NOMO-1 treated with dmso at 0.1 percent for 144 hours (cell line): ENCODE measurements at regions not wholly inside any gene's neighbourhood (a gene's known extent, or its start where the extent isn't known, plus 50 kb on each side); places are given as distances from the start of the nearest gene placed in this dataset.
A peak's percentile ranks its signal among the peaks of the same experiment; 100 is the strongest.
"Not testable (repeated sequence)": the region's sequence is repeated elsewhere in the genome, so short reads cannot be mapped to it uniquely, and the experiment has no call there.

Experiments
- DNase-seq: peaks from one replicate; lab custom pipeline; 2025; ENCODE audit not compliant: unreplicated experiment; lab: John Stamatoyannopoulos, UW

GRCh38 chr5:66348387-66349125 is 204.5 kb downstream of the SREK1 start:
- no peak for DNase-seq

- DNase-seq: peak; percentile 32
Observed at GRCh38 chr5:66351813-66352212, 207.7 kb downstream of the SREK1 start.

- no peak for DNase-seq
Observed at GRCh38 chr5:66353186-66353585, 209.1 kb downstream of the SREK1 start.

GRCh38 chr5:66354422-66354821 is 210.3 kb downstream of the SREK1 start:
- DNase-seq: no peak

- no peak for DNase-seq
Observed at GRCh38 chr5:66356011-66356565, 212.0 kb downstream of the SREK1 start.

- no peak for DNase-seq
Observed at GRCh38 chr5:66358741-66359140, 214.6 kb downstream of the SREK1 start.

- peak; percentile 35 for DNase-seq
Observed at GRCh38 chr5:66361070-66361469, 217.0 kb downstream of the SREK1 start.

- DNase-seq: no peak
Observed at GRCh38 chr5:66362046-66362445, 217.9 kb downstream of the SREK1 start.

- DNase-seq: no peak
Observed at GRCh38 chr5:66362687-66363086, 218.6 kb downstream of the SREK1 start.

GRCh38 chr5:66363097-66363496 is 219.0 kb downstream of the SREK1 start:
- DNase-seq: no peak

GRCh38 chr5:66364186-66364585 is 220.1 kb downstream of the SREK1 start:
- DNase-seq: no peak

GRCh38 chr5:66365981-66366380 is 221.9 kb downstream of the SREK1 start:
- no peak for DNase-seq

GRCh38 chr5:66367814-66368541 is 223.9 kb downstream of the SREK1 start:
- DNase-seq: no peak

- no peak for DNase-seq
Observed at GRCh38 chr5:66368811-66369210, 224.7 kb downstream of the SREK1 start.

GRCh38 chr5:66377747-66378146 is 218.4 kb upstream of the MAST4 start:
- no peak for DNase-seq

- no peak for DNase-seq
Observed at GRCh38 chr5:66378407-66378806, 217.8 kb upstream of the MAST4 start.

GRCh38 chr5:66382152-66382551 is 214.0 kb upstream of the MAST4 start:
- no peak for DNase-seq

- not testable (repeated sequence) for DNase-seq
Observed at GRCh38 chr5:66405145-66405544, 191.0 kb upstream of the MAST4 start.

GRCh38 chr5:66406761-66407336 is 189.3 kb upstream of the MAST4 start:
- no peak for DNase-seq

GRCh38 chr5:66407765-66408164 is 188.4 kb upstream of the MAST4 start:
- no peak for DNase-seq

- no peak for DNase-seq
Observed at GRCh38 chr5:66408576-66408975, 187.6 kb upstream of the MAST4 start.

- DNase-seq: no peak
Observed at GRCh38 chr5:66410122-66410521, 186.1 kb upstream of the MAST4 start.
